ENCODE measurements at regions not wholly inside any gene's neighbourhood (a gene's known extent, or its start where the extent isn't known, plus 50 kb on each side); places are given as distances from the start of the nearest gene placed in this dataset.

- no peak for DNase-seq
- Histone ChIP-seq H3K4me3 (no peak overlapping the region), H3K36me3 (no peaks in the 10 kb centered on the region), H3K27ac (no peak overlapping the region), H3K9me3 (no peaks in the 10 kb centered on the region), H3K27me3 (no peaks in the 10 kb centered on the region), H3K4me1 (no peaks in the 10 kb centered on the region)
- intact Hi-C loops (cut with DNase I) = no loop called here
- TF ChIP-seq, protein P1, sequence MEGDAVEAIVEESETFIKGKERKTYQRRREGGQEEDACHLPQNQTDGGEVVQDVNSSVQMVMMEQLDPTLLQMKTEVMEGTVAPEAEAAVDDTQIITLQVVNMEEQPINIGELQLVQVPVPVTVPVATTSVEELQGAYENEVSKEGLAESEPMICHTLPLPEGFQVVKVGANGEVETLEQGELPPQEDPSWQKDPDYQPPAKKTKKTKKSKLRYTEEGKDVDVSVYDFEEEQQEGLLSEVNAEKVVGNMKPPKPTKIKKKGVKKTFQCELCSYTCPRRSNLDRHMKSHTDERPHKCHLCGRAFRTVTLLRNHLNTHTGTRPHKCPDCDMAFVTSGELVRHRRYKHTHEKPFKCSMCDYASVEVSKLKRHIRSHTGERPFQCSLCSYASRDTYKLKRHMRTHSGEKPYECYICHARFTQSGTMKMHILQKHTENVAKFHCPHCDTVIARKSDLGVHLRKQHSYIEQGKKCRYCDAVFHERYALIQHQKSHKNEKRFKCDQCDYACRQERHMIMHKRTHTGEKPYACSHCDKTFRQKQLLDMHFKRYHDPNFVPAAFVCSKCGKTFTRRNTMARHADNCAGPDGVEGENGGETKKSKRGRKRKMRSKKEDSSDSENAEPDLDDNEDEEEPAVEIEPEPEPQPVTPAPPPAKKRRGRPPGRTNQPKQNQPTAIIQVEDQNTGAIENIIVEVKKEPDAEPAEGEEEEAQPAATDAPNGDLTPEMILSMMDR (IDR thresholded peaks at IDR 0.05) = no peak
- ATAC-seq = no peak
These were observed 102.6 kb upstream of the HS3ST3A1 start for GRCh38 chr17:13704333-13704732.

- intact Hi-C loops (cut with DNase I) = no loop called here
- Histone ChIP-seq H3K9me3 (no peaks in the 10 kb centered on the region), H3K36me3 (no peaks in the 10 kb centered on the region), H3K27me3 (no peaks in the 10 kb centered on the region), H3K27ac (no peak overlapping the region), H3K4me3 (no peak overlapping the region), H3K4me1 (no peaks in the 10 kb centered on the region)
- no peak for ATAC-seq
- no peak for DNase-seq
- TF ChIP-seq, protein P1 (IDR thresholded peaks at IDR 0.05) = no peak
These were observed 103.5 kb upstream of the HS3ST3A1 start for GRCh38 chr17:13705221-13705620.

DNA sequence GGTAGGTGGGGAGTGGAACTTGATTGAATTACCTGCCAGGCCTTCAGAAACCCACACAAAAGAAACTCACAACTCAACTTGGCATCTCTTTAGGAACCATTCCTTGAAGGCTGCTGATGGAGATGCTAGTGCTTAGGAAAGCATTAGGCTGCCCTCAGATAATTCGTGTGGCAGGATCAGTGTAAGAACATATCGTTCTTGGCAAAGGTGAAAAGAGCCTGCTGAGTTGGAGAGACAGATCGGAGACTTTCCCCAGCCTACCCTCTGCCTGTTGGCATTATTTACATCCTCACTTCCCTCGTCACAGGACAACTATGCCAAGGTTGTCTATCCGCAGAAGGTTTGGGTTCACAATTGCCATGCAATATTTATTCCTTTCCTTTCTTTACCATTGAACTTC lies 120.0 kb upstream of the HS3ST3A1 start:
- no peak for ATAC-seq
- Histone ChIP-seq H3K4me1 (no peaks in the 10 kb centered on the region), H3K27me3 (no peaks in the 10 kb centered on the region), H3K4me3 (no peak overlapping the region), H3K27ac (no peak overlapping the region), H3K9me3 (no peaks in the 10 kb centered on the region), H3K36me3 (no peaks in the 10 kb centered on the region)
- no peak for DNase-seq
- TF ChIP-seq, protein P1 (IDR thresholded peaks at IDR 0.05) = no peak
- intact Hi-C loops (cut with DNase I) = no loop called here

- ATAC-seq (no peak), DNase-seq (no peak)
- H3K4me1 ChIP-seq = no peaks in the 10 kb centered on the region
- H3K9me3 ChIP-seq = no peaks in the 10 kb centered on the region
- H3K27me3 ChIP-seq = no peaks in the 10 kb centered on the region
- no peaks in the 10 kb centered on the region for H3K36me3 ChIP-seq
- TF ChIP-seq, protein P1 (IDR thresholded peaks at IDR 0.05) = no peak
- no peak overlapping the region for H3K4me3 ChIP-seq
- intact Hi-C loops (cut with DNase I) = no loop called here
- no peak overlapping the region for H3K27ac ChIP-seq
These were observed 123.7 kb upstream of the HS3ST3A1 start for GRCh38 chr17:13725288-13725990.

GRCh38 chr17:13727441-13728171 lies 125.9 kb upstream of the HS3ST3A1 start:
- no peak overlapping the region for H3K4me3 ChIP-seq
- intact Hi-C loops (cut with DNase I) = no loop called here
- H3K36me3 ChIP-seq = no peaks in the 10 kb centered on the region
- ATAC-seq = no peak
- TF ChIP-seq, protein P1 (IDR thresholded peaks at IDR 0.05) = no peak
- H3K27ac ChIP-seq = no peak overlapping the region
- DNase-seq = no peak
- H3K4me1 ChIP-seq = no peaks in the 10 kb centered on the region
- H3K9me3 ChIP-seq = no peaks in the 10 kb centered on the region
- H3K27me3 ChIP-seq = no peaks in the 10 kb centered on the region

Measured in upper lobe of right lung (tissue), 1 donor.